Stomach (tissue), 8 donors: ENCODE measurements at regions not wholly inside any gene's neighbourhood (a gene's known extent, or its start where the extent isn't known, plus 50 kb on each side); places are given as distances from the start of the nearest gene placed in this dataset.
"Not testable (repeated sequence)": the region's sequence is repeated elsewhere in the genome, so short reads cannot be mapped to it uniquely, and the experiment has no call there.

Experiments
- DNase-seq, 2 donors: peaks; one replicate each; pipeline versions ENCODE4 v3.0.0 to v3.0.0-alpha.2; 2013 to 2019
- H3K27ac ChIP-seq, 5 donors: fragments of 200-600 bp in 4 of 5; sonication (generic) in 4 of 5; one replicate each; pipeline ENCODE4 v1.5.1; 2013 to 2019; ENCODE audit warnings: mild to moderate bottlenecking in 1 of 5, moderate library complexity in 1 of 5
- H3K27me3 ChIP-seq, 3 donors: fragments of 200-600 bp; sonication (generic); one replicate each; pipeline ENCODE4 v1.5.1; 2017 to 2019; ENCODE audit warnings: mixed run types in 1 of 3
- H3K36me3 ChIP-seq, 4 donors: fragments of 200-600 bp; sonication (generic); 1 replicate in 3 of 4; 2 replicates in 1 of 4; pipeline ENCODE4 v1.5.1; 2016 to 2019
- H3K4me1 ChIP-seq, 4 donors: fragments of 200-600 bp; sonication (generic); one replicate each; pipeline ENCODE4 v1.5.1; 2016 to 2019
- H3K4me3 ChIP-seq, 4 donors: fragments of 200-600 bp; sonication (generic) in 3 of 4; one replicate each; pipeline ENCODE4 v1.5.1; 2016 to 2019; ENCODE audit warnings: mild to moderate bottlenecking in 1 of 4
- H3K9me3 ChIP-seq, 4 donors: fragments of 200-600 bp; sonication (generic); one replicate each; pipeline ENCODE4 v1.5.1; 2016 to 2019
- EP300 ChIP-seq: sonication (generic); formaldehyde crosslinking; IDR thresholded peaks from one replicate; pipeline ENCODE4 v1.6.1; 2017; ENCODE audit warnings: antibody characterized with exemption
- POLR2A ChIP-seq, 4 donors: fragments of 450-650 bp; IDR thresholded peaks; one replicate each; pipeline ENCODE4 v1.6.1; 2016; ENCODE audit warnings: antibody characterized with exemption in 4 of 4, control low read depth in 2 of 4, mild to moderate bottlenecking in 1 of 4, moderate library complexity in 1 of 4
- POLR2AphosphoS5 ChIP-seq, 3 donors: sonication (generic); formaldehyde crosslinking; IDR thresholded peaks; one replicate each; pipeline ENCODE4 v1.6.1; 2016; ENCODE audit warnings: antibody characterized with exemption in 3 of 3
- WGBS, 5 donors: extraction: QIAGEN DNeasy Blood & Tissue Kit in 3 of 5; methylation state at CpG; one replicate each; pipeline versions ENCODE4 v1.1.5 to v1.1.7; 2013 to 2018; 5-methylcytosine and 5-hydroxymethylcytosine counted together
- intact Hi-C: fragments of 100-400 bp; cut with DNase I; formaldehyde crosslinking; loops from one replicate; pipeline ENCODE4 v1.15.1; 2023; ENCODE audit warnings: low total_unique reads
- TF ChIP-seq, protein P1 (sequence below), 7 experiments: fragments of 450-650 bp in 4 of 7; fragments of 200-600 bp in 3 of 7; sonication (generic) in 3 of 7; IDR thresholded peaks; one replicate each; pipeline ENCODE4 v1.5.1; 2016 to 2019; ENCODE audit warnings: antibody characterized with exemption in 7 of 7, control low read depth in 2 of 7, mild to moderate bottlenecking in 1 of 7
- donor health status: healthy with polysubstance abuse.
- donor health status: Bipolar disorder and iron deficiency.
- donor health status: healthy.

DNA sequence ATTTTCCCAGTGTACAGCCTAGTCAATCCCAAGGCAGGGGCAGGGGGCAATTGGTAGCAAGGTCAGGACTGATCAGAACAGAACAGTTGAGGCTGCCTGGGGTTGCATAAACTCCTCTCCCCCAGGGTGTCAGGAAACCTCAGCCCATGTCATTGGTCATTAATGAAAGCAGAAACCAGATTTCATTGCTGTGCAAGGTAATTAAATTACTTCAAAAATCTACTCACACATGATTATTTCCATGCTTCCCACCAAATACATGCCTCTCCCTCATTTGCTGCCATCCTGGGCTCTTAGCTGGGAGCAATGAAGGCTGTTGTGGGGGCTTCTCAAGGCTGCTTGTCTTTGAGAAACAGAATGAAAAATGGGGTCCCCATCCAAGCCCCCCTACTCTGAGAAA, 124.2 kb downstream of the PHETA1 start:
- no peak for DNase-seq
- peaks cover 0 to 35% (median 0%) of the 10 kb centered on the region in 3 donors for H3K27me3 ChIP-seq
- H3K4me3 ChIP-seq, result no peak overlapping the region
- H3K27ac ChIP-seq, result no peak overlapping the region
- peaks cover 8 to 30% (median 21%) of the 10 kb centered on the region in 4 donors for H3K9me3 ChIP-seq
- H3K36me3 ChIP-seq, result no peaks in the 10 kb centered on the region
- no peak for TF ChIP-seq POLR2AphosphoS5 (IDR thresholded peaks at IDR 0.05)
- TF ChIP-seq EP300, result no peak
- no peak for TF ChIP-seq POLR2A (IDR thresholded peaks at IDR 0.05)
- TF ChIP-seq, protein P1, sequence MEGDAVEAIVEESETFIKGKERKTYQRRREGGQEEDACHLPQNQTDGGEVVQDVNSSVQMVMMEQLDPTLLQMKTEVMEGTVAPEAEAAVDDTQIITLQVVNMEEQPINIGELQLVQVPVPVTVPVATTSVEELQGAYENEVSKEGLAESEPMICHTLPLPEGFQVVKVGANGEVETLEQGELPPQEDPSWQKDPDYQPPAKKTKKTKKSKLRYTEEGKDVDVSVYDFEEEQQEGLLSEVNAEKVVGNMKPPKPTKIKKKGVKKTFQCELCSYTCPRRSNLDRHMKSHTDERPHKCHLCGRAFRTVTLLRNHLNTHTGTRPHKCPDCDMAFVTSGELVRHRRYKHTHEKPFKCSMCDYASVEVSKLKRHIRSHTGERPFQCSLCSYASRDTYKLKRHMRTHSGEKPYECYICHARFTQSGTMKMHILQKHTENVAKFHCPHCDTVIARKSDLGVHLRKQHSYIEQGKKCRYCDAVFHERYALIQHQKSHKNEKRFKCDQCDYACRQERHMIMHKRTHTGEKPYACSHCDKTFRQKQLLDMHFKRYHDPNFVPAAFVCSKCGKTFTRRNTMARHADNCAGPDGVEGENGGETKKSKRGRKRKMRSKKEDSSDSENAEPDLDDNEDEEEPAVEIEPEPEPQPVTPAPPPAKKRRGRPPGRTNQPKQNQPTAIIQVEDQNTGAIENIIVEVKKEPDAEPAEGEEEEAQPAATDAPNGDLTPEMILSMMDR (IDR thresholded peaks at IDR 0.05), result no peak
- H3K4me1 ChIP-seq, result no peaks in the 10 kb centered on the region
- intact Hi-C loops, result no loop called here

DNA sequence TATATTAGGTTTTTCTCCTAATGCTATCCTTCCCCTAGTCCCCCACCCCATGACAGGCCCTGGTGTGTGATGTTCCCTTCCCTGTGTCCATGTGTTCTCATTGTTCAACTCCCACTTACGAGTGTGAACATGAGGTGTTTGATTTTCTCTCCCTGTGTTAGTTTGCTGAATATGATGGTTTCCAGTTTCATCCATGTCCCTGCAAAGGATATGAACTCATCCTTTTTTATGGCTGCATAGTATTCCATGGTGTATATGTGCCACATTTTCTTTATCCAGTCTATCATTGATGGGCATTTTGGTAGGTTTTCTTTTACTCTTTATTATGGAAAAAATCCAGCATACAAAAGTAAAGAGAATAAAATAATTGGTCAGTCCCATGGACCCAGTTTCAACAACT, 126.1 kb downstream of the PHETA1 start:
- Histone ChIP-seq H3K9me3 (peaks cover 8 to 30% (median 21%) of the 10 kb centered on the region in 4 donors), H3K27me3 (peaks cover 0 to 25% (median 0%) of the 10 kb centered on the region in 3 donors)
- H3K27ac ChIP-seq, H3K4me3 ChIP-seq, DNase-seq, H3K36me3 ChIP-seq, H3K4me1 ChIP-seq, intact Hi-C loops: not testable (repeated sequence)
- WGBS, 5 donors, result 87 to 100% (median 94%) methylated on average over 1 of the region's 1 CpG

DNA sequence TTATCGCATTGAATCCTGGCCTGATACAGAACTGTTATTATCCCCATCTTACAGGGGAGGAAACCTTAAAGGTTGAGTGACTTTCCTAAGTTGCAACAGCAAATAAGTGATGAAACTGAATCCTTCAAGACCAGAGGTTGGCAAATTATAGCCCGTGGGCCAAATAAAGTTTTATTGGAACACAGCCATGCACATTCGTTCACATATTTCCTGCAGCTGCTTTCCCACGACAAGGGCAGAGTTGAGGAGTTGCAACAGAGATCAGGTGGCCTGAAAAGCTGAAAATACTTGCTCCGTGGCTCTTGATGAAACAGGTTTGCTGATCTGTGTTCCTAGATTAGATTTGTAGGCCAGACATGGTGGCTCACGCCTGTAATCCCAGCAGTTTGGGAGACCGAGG, 126.7 kb downstream of the PHETA1 start:
- DNase-seq, result no peak
- peaks cover 0 to 18% (median 0%) of the 10 kb centered on the region in 3 donors for H3K27me3 ChIP-seq

DNA sequence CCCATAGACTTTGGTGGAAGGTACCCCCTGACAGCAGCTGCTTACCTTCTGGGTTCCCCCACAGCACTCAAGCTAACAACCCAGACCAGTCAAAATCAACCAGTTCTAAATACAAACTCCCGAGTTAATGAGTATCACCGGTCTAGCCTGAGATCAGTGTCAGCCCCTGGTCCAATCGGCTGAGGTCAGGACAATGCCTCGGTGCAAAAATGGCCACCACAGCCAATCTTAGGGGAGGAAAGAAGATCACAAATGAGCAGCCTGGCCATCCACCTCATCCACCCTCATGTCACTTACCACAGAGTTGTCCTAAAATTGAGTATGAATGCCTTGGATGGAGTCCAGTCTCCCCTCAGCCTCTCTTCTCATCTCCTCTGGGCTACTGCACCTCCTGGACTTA, 128.5 kb downstream of the PHETA1 start:
- WGBS, 5 donors, result 62 to 94% (median 78%) methylated on average over 4 of the region's 4 CpGs
- no peaks in the 10 kb centered on the region for H3K4me1 ChIP-seq
- peaks cover 8 to 30% (median 22%) of the 10 kb centered on the region in 4 donors for H3K9me3 ChIP-seq
- no peaks in the 10 kb centered on the region for H3K36me3 ChIP-seq
- DNase-seq, result no peak
- peaks cover 0 to 16% (median 0%) of the 10 kb centered on the region in 3 donors for H3K27me3 ChIP-seq
- intact Hi-C loops, result no loop called here
- H3K4me3 ChIP-seq, result no peak overlapping the region
- TF ChIP-seq EP300 (no peak), POLR2A (IDR thresholded peaks at IDR 0.05) (no peak), POLR2AphosphoS5 (IDR thresholded peaks at IDR 0.05) (no peak)
- TF ChIP-seq, protein P1 (IDR thresholded peaks at IDR 0.05), result no peak
- H3K27ac ChIP-seq, result no peak overlapping the region

More for the DNA sequence above, 126.7 kb downstream of the PHETA1 start:
- Histone ChIP-seq H3K27ac (no peak overlapping the region), H3K36me3 (no peaks in the 10 kb centered on the region), H3K9me3 (peaks cover 8 to 30% (median 21%) of the 10 kb centered on the region in 4 donors), H3K4me1 (no peaks in the 10 kb centered on the region), H3K4me3 (no peak overlapping the region)
- WGBS, 5 donors, result 63 to 84% (median 74%) methylated on average over 7 of the region's 7 CpGs
- intact Hi-C loops, result no loop called here
- TF ChIP-seq POLR2AphosphoS5 (IDR thresholded peaks at IDR 0.05), result no peak
- TF ChIP-seq POLR2A (IDR thresholded peaks at IDR 0.05), result no peak
- TF ChIP-seq, protein P1 (IDR thresholded peaks at IDR 0.05), result no peak

DNA sequence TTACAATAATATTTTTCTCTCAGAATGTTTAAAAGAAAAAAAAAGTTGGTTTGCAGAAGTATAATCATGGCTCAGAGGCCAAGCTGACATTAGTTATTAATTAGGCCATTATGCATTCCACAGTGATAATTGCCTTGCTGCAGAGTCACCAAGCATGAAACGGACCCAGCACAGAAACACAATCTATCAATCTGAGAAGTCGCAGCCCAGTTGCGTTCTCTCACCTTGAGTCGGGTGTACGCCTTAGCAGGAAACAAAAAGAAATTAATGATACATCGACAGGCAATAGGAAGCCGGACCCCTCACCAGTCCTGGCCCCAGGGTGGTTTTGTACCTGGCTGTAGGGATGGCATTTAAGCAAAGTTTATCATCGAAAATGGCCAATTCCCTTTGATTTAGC, 129.7 kb downstream of the PHETA1 start:
- Histone ChIP-seq H3K4me1 (no peaks in the 10 kb centered on the region), H3K27me3 (peaks cover 0 to 16% (median 0%) of the 10 kb centered on the region in 3 donors), H3K27ac (no peak overlapping the region), H3K36me3 (no peaks in the 10 kb centered on the region), H3K9me3 (peaks cover 7 to 24% (median 14%) of the 10 kb centered on the region in 4 donors), H3K4me3 (no peak overlapping the region)
- TF ChIP-seq, protein P1 (IDR thresholded peaks at IDR 0.05), result no peak
- TF ChIP-seq EP300 (no peak), POLR2AphosphoS5 (IDR thresholded peaks at IDR 0.05) (no peak), POLR2A (IDR thresholded peaks at IDR 0.05) (no peak)
- no peak for DNase-seq
- intact Hi-C loops, result no loop called here
- 58 to 66% (median 61%) methylated on average over 8 of the region's 8 CpGs for WGBS, 5 donors
